Heart left ventricle (tissue), 16 donors: ENCODE measurements at regions not wholly inside any gene's neighbourhood (a gene's known extent, or its start where the extent isn't known, plus 50 kb on each side); places are given as distances from the start of the nearest gene placed in this dataset.

ENCODE experiments used
- ATAC-seq, 4 donors: fragments of 200-7000 bp; cut with Tn5 transposase; one replicate each; pipeline ENCODE4 v1.9.1; 2020 to 2022; ENCODE audit warnings: moderate library complexity in 4 of 4, mild to moderate bottlenecking in 3 of 4, moderate number of reproducible peaks in 1 of 4
- DNase-seq, 5 donors: peaks; one replicate each; pipeline ENCODE4 v3.0.0-alpha.2; 2020
- H3K27ac ChIP-seq, 12 donors: fragments of 200-600 bp; sonication (generic) in 4 of 12; one replicate each; pipeline versions ENCODE4 v1.5.0 to v1.8.0; 2016 to 2022; ENCODE audit warnings: mild to moderate bottlenecking in 2 of 12
- H3K27me3 ChIP-seq, 9 donors: fragments of 200-600 bp; sonication (generic) in 2 of 9; one replicate each; pipeline versions ENCODE4 v1.5.1 to v1.8.0; 2016 to 2022; ENCODE audit warnings: mild to moderate bottlenecking in 3 of 9
- H3K36me3 ChIP-seq, 9 donors: fragments of 200-600 bp; sonication (generic) in 2 of 9; one replicate each; pipeline versions ENCODE4 v1.5.0 to v1.8.0; 2018 to 2022; ENCODE audit warnings: mild to moderate bottlenecking in 2 of 9
- H3K4me1 ChIP-seq, 12 donors: fragments of 200-600 bp; sonication (generic) in 4 of 12; one replicate each; pipeline versions ENCODE4 v1.5.0 to v1.8.0; 2016 to 2022; ENCODE audit warnings: mild to moderate bottlenecking in 3 of 12
- H3K4me3 ChIP-seq, 12 donors: fragments of 200-600 bp; sonication (generic) in 4 of 12; one replicate each; pipeline versions ENCODE4 v1.5.0 to v1.8.0; 2017 to 2022; ENCODE audit warnings: mild to moderate bottlenecking in 9 of 12, moderate library complexity in 4 of 12
- H3K9me3 ChIP-seq, 12 donors: fragments of 200-600 bp; sonication (generic) in 4 of 12; one replicate each; pipeline versions ENCODE4 v1.5.0 to v1.8.0; 2016 to 2022; ENCODE audit warnings: mild to moderate bottlenecking in 1 of 12
- POLR2A ChIP-seq, 2 donors: fragments of 450-650 bp; IDR thresholded peaks; one replicate each; pipeline ENCODE4 v1.6.1; 2017; ENCODE audit warnings: antibody characterized with exemption in 2 of 2, mild to moderate bottlenecking in 2 of 2, moderate library complexity in 2 of 2
- WGBS, 4 donors: extraction: QIAGEN DNeasy Blood & Tissue Kit in 2 of 4; methylation state at CpG; one replicate each; pipeline versions ENCODE4 v1.1.5 to v1.1.7; 2013 to 2018; 5-methylcytosine and 5-hydroxymethylcytosine counted together
- intact Hi-C, 10 donors: fragments of 100-400 bp; cut with DNase I; formaldehyde crosslinking; loops; one replicate each; pipeline versions ENCODE4 v1.11.1 to v1.14.2; 2022
- TF ChIP-seq, protein P1 (sequence below), 12 donors: fragments of 200-600 bp; sonication (generic) in 4 of 12; IDR thresholded peaks; one replicate each; pipeline versions ENCODE4 v1.5.0 to v1.8.0; 2018 to 2022; ENCODE audit warnings: antibody characterized with exemption in 12 of 12, mild to moderate bottlenecking in 5 of 12
- donor health status: ischemic (EF 13 %, LVEDD 7.1; RV severe dilation, severe dysfunction).
- donor health status: healthy with polysubstance abuse.
- donor health status: DM: no; HTN: yes; CAD: no.
- donor health status: DM: no; HTN: no; CAD: no.
- donor health status: ischemic (EF 25% LVEDD 6.9; RV normal size, moderate dysfunction).
- donor health status: ischemic (EF 25% LVEDD 5.7; RV mildly dilated, moderate dysfunction).
- donor health status: healthy.
- donor health status: DM: yes; HTN: yes; CAD: no.
- donor health status: ischemic (EF 35%, LVEDD 5.7; RV mildly dilated, moderate dysfunction).
- donor health status: nonischemic (EF 11% LVEDD 7.7; RV severe dilation, severe dysfunction).
- donor health status: DM: yes; HTN: yes; CAD: no.
- donor health status: PGD.
- donor health status: ischemic (EF 29% LVEDD 5.4; RV normal size, mild dysfunction).
- donor health status: nonischemic (EF 23%, LVEDD 6.1; RV moderate dilation, normal function).

GRCh38 chr15:95795386-95795785 is 535.1 kb upstream of the NR2F2 start:
- 82 to 93% (median 87%) methylated on average over 1 of the region's 1 CpG for WGBS, 4 donors
- no peak overlapping the region for H3K27ac ChIP-seq
- intact Hi-C loops, result no loop called here
- no peak for DNase-seq
- no peaks in the 10 kb centered on the region for H3K4me1 ChIP-seq
- H3K9me3 ChIP-seq, result no peaks in the 10 kb centered on the region
- H3K27me3 ChIP-seq, result no peaks in the 10 kb centered on the region
- H3K4me3 ChIP-seq, result no peak overlapping the region
- H3K36me3 ChIP-seq, result no peaks in the 10 kb centered on the region
- TF ChIP-seq POLR2A (IDR thresholded peaks at IDR 0.05), result no peak
- TF ChIP-seq, protein P1, sequence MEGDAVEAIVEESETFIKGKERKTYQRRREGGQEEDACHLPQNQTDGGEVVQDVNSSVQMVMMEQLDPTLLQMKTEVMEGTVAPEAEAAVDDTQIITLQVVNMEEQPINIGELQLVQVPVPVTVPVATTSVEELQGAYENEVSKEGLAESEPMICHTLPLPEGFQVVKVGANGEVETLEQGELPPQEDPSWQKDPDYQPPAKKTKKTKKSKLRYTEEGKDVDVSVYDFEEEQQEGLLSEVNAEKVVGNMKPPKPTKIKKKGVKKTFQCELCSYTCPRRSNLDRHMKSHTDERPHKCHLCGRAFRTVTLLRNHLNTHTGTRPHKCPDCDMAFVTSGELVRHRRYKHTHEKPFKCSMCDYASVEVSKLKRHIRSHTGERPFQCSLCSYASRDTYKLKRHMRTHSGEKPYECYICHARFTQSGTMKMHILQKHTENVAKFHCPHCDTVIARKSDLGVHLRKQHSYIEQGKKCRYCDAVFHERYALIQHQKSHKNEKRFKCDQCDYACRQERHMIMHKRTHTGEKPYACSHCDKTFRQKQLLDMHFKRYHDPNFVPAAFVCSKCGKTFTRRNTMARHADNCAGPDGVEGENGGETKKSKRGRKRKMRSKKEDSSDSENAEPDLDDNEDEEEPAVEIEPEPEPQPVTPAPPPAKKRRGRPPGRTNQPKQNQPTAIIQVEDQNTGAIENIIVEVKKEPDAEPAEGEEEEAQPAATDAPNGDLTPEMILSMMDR (IDR thresholded peaks at IDR 0.05), result no peak
- ATAC-seq, result no peak

DNA sequence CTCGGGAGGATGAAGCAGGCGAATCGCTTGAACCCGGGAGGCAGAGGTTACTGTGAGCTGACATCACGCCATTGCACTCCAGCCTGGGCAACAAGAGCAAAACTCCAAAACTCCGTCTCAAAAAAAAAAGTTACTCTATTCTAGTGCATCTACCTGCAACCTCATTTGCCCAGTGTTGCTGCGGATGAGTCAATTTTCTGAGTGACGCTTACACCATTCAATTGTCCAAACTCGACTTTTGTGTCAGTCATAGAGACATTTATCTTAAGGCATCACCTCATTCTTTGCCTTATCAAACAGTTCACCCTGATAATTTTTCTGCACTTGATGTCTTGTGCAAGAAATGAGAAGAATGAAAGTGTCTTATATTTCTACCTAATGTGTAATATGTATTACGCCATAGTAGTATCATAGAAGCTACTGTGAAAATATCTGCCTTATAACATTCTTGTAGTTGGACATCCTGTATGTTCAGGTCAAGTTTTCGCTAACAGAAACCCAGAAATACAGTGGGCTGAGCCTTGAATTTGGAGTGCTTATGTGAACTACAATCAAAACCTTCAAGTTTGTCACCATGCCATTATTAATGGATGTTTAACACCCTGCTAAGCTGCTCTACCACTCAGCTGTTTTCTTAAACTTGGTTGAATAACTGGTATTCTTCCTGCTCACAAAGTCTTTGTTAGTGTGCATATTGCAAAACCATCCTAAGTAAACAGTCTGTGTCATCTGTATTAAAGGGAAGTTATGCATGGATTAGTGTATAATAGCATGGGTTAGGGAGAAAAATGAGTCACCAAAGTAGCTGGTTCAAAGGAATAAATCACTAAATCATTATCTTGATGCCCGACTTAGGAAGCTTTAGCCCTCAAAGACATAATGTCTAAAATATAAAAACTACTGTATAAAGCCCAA is 531.0 kb upstream of the NR2F2 start:
- 96 to 97% (median 96%) methylated on average over 12 of the region's 12 CpGs for WGBS, 4 donors
- no peaks in the 10 kb centered on the region for H3K4me1 ChIP-seq
- H3K27ac ChIP-seq, result no peak overlapping the region
- no peak overlapping the region for H3K4me3 ChIP-seq
- no peaks in the 10 kb centered on the region for H3K27me3 ChIP-seq
- no peak for ATAC-seq
- no peak for TF ChIP-seq POLR2A (IDR thresholded peaks at IDR 0.05)
- TF ChIP-seq, protein P1 (IDR thresholded peaks at IDR 0.05), result no peak
- intact Hi-C loops, result no loop called here
- H3K9me3 ChIP-seq, result no peaks in the 10 kb centered on the region
- no peaks in the 10 kb centered on the region for H3K36me3 ChIP-seq
- DNase-seq, result no peak

GRCh38 chr15:95804484-95804883 is 526.0 kb upstream of the NR2F2 start:
- no peak overlapping the region for H3K4me3 ChIP-seq
- ATAC-seq, result no peak
- no peaks in the 10 kb centered on the region for H3K36me3 ChIP-seq
- no peaks in the 10 kb centered on the region for H3K27me3 ChIP-seq
- no peak for DNase-seq
- no peak overlapping the region for H3K27ac ChIP-seq
- no peaks in the 10 kb centered on the region for H3K4me1 ChIP-seq
- intact Hi-C loops, result no loop called here
- peaks cover 0 to 12% (median 0%) of the 10 kb centered on the region in 12 donors for H3K9me3 ChIP-seq
- TF ChIP-seq POLR2A (IDR thresholded peaks at IDR 0.05), result no peak
- TF ChIP-seq, protein P1 (IDR thresholded peaks at IDR 0.05), result no peak

DNA sequence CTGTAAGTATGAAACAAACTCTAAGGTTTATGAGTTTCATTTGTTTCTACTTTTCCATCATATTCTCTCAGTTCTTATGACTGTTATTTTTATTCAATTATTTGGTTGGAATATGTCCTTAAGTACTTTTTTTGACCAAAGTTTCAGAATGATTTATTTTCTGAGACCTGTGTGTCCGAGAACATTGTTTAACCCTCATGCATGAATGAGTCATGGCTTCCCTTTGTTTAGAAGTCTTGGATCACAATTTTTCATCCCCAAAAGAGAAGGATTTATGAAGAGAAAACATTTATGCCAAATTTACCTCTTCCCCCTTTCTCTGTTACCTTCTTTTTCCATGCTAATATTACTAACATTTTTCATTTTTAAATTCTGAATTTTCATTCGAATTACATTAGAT is 518.0 kb upstream of the NR2F2 start:
- 80 to 84% (median 82%) methylated on average over 2 of the region's 2 CpGs for WGBS, 4 donors
- ATAC-seq, result no peak
- Histone ChIP-seq H3K9me3 (no peaks in the 10 kb centered on the region), H3K36me3 (no peaks in the 10 kb centered on the region), H3K4me1 (no peaks in the 10 kb centered on the region), H3K4me3 (no peak overlapping the region), H3K27me3 (no peaks in the 10 kb centered on the region), H3K27ac (no peak overlapping the region)
- DNase-seq, result no peak
- intact Hi-C loops, result no loop called here
- TF ChIP-seq, protein P1 (IDR thresholded peaks at IDR 0.05), result no peak
- TF ChIP-seq POLR2A (IDR thresholded peaks at IDR 0.05), result no peak
